SK-N-MC (cell line): ENCODE measurements at regions not wholly inside any gene's neighbourhood (a gene's known extent, or its start where the extent isn't known, plus 50 kb on each side); places are given as distances from the start of the nearest gene placed in this dataset.

Experiments used
- EZH2 ChIP-seq: fragments of 200-600 bp; sonication (generic); IDR thresholded peaks from one replicate; pipeline ENCODE4 v1.6.1; 2017; ENCODE audit warnings: antibody characterized with exemption
- FOXP2 ChIP-seq: optimal IDR thresholded peaks from 2 replicates; pipeline ENCODE3; 2011; ENCODE audit warnings: mild to moderate bottlenecking, moderate library complexity; ENCODE audit not compliant: insufficient read depth; ENCODE audit errors: extremely low read length, control extremely low read depth
- POLR2AphosphoS5 ChIP-seq: IDR thresholded peaks from 2 replicates; pipeline ENCODE4 v1.6.1; 2012; ENCODE audit warnings: mild to moderate bottlenecking, low read depth, low read length, borderline replicate concordance

DNA sequence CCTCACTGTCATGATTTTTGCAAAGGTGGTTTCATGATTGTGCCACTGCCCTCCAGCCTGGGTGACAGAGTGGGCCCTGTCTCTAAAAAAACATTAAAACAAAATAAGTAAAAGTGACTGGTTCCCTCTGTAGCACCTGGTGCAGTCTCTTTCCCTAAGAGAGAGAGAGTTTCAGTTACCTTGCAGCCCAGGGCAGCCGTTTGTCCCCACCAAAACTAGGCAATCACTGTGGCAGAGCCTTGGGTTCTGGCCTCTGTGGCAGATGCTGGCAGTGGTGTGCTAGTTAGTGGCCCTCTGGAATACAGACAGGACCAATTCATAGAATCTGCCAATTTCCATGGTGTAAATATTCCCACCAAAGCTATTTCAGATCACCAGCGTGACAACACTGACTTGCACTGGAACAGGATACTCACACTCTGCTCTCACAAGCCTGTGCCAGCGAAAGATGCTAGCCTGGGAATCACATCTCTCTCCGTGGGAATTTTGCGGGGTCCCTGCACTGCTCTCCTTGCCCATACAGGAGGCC, 108.7 kb downstream of the TLR5 start:
- TF ChIP-seq POLR2AphosphoS5 (no peak), EZH2 (no peak), FOXP2 (no peak)
